OCI-LY3 (cell line): ENCODE measurements at regions not wholly inside any gene's neighbourhood (a gene's known extent, or its start where the extent isn't known, plus 50 kb on each side); places are given as distances from the start of the nearest gene placed in this dataset.

Source experiments
- CTCF ChIP-seq: fragments of 200-600, 300-600 bp; sonication (generic); IDR thresholded peaks from 2 replicates; pipeline ENCODE4 v1.5.1; 2014; ENCODE audit warnings: antibody characterized with exemption, low read length, low read depth
- EZH2phosphoT487 ChIP-seq: fragments of 200-600 bp; shearing (Covaris generic); IDR thresholded peaks from 2 replicates; pipeline ENCODE4 v1.6.1; 2018; ENCODE audit warnings: antibody characterized with exemption, mixed run types, low read depth

GRCh38 chr3:79870313-79870620, 102.5 kb upstream of the ROBO1 start:
- TF ChIP-seq CTCF: no peak
- no peak for TF ChIP-seq EZH2phosphoT487
